Keratinocyte (primary cell): ENCODE measurements at regions not wholly inside any gene's neighbourhood (a gene's known extent, or its start where the extent isn't known, plus 50 kb on each side); places are given as distances from the start of the nearest gene placed in this dataset.

Experiments
- EZH2 ChIP-seq: IDR thresholded peaks from one replicate; pipeline ENCODE4 v1.6.1; 2012; ENCODE audit warnings: inconsistent platforms, mild to moderate bottlenecking, low read length, moderate library complexity
- TF ChIP-seq, protein P1 (sequence below), 3 experiments: IDR thresholded peaks in 1 of 3; conservative IDR thresholded peaks in 1 of 3; optimal IDR thresholded peaks in 1 of 3; 2 replicates in 2 of 3; 3 replicates in 1 of 3; pipeline versions ENCODE3 to v1.5.1; 2011; ENCODE audit warnings: low read length in 3 of 3, mild to moderate bottlenecking in 3 of 3, moderate library complexity in 2 of 3, control low read depth in 1 of 3, inconsistent platforms in 1 of 3; ENCODE audit not compliant: insufficient read depth in 2 of 3; ENCODE audit errors: extremely low read depth in 1 of 3

GRCh38 chr5:92527311-92528078 lies 1053.5 kb downstream of the NR2F1-AS1 start:
- TF ChIP-seq, protein P1, sequence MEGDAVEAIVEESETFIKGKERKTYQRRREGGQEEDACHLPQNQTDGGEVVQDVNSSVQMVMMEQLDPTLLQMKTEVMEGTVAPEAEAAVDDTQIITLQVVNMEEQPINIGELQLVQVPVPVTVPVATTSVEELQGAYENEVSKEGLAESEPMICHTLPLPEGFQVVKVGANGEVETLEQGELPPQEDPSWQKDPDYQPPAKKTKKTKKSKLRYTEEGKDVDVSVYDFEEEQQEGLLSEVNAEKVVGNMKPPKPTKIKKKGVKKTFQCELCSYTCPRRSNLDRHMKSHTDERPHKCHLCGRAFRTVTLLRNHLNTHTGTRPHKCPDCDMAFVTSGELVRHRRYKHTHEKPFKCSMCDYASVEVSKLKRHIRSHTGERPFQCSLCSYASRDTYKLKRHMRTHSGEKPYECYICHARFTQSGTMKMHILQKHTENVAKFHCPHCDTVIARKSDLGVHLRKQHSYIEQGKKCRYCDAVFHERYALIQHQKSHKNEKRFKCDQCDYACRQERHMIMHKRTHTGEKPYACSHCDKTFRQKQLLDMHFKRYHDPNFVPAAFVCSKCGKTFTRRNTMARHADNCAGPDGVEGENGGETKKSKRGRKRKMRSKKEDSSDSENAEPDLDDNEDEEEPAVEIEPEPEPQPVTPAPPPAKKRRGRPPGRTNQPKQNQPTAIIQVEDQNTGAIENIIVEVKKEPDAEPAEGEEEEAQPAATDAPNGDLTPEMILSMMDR (optimal IDR thresholded peaks at IDR 0.05 in 1 of 3, IDR thresholded peaks at IDR 0.05 in 1 of 3, conservative IDR thresholded peaks at IDR 0.05 in 1 of 3; ENCODE audit: extremely low read depth in 1 of 3, insufficient read depth in 2 of 3, low read length in 3 of 3) = no peak
- no peak for TF ChIP-seq EZH2
